ENCODE measurements at regions not wholly inside any gene's neighbourhood (a gene's known extent, or its start where the extent isn't known, plus 50 kb on each side); places are given as distances from the start of the nearest gene placed in this dataset.

GRCh38 chr5:50343715-50344114, 97.4 kb downstream of the EMB start:
- TF ChIP-seq CTCF (IDR thresholded peaks at IDR 0.05; ENCODE audit: low read length), result no peak
- no peak for TF ChIP-seq EZH2 (IDR thresholded peaks at IDR 0.05; ENCODE audit: borderline replicate concordance, low read length)

Measured in OCI-LY1 (cell line).